CD14-positive monocyte (primary cell): ENCODE measurements at regions not wholly inside any gene's neighbourhood (a gene's known extent, or its start where the extent isn't known, plus 50 kb on each side); places are given as distances from the start of the nearest gene placed in this dataset.

Experiments
- DNase-seq, 3 donors: peaks; one replicate each; pipeline ENCODE4 v3.0.0-alpha.2; 2011 to 2022
- H2AFZ ChIP-seq: 2 replicates; pipeline ENCODE4 v1.6.0; 2012; ENCODE audit warnings: mild to moderate bottlenecking, low read depth, low read length, inconsistent platforms; ENCODE audit not compliant: insufficient read depth, poor library complexity, severe bottlenecking
- H3K27ac ChIP-seq, 2 donors: 1 replicate in 1 of 2; 2 replicates in 1 of 2; pipeline ENCODE4 v1.5.1; 2012 to 2013; ENCODE audit warnings: low read length in 2 of 2, control low read depth in 1 of 2, inconsistent platforms in 1 of 2, low read depth in 1 of 2, mild to moderate bottlenecking in 1 of 2
- H3K27me3 ChIP-seq, 2 donors: one replicate each; pipeline versions ENCODE4 v1.6.0 to v1.6.1; 2011 to 2013; ENCODE audit warnings: low read length in 2 of 2; ENCODE audit not compliant: control insufficient read depth in 2 of 2, insufficient read depth in 2 of 2
- H3K36me3 ChIP-seq, 2 donors: replicated peaks in 1 of 2; 1 replicate in 1 of 2; 2 replicates in 1 of 2; pipeline versions ENCODE4 v1.5.1 to v1.6.1; 2012 to 2013; ENCODE audit warnings: low read length in 2 of 2, control low read depth in 1 of 2, inconsistent platforms in 1 of 2, mild to moderate bottlenecking in 1 of 2; ENCODE audit not compliant: insufficient read depth in 2 of 2, control insufficient read depth in 1 of 2
- H3K4me1 ChIP-seq, 2 donors: 1 replicate in 1 of 2; 2 replicates in 1 of 2; pipeline versions ENCODE4 v1.5.1 to v1.6.1; 2012 to 2013; ENCODE audit warnings: low read length in 2 of 2, control low read depth in 1 of 2, inconsistent platforms in 1 of 2, mild to moderate bottlenecking in 1 of 2, moderate library complexity in 1 of 2; ENCODE audit not compliant: insufficient read depth in 2 of 2, control insufficient read depth in 1 of 2
- H3K4me2 ChIP-seq: replicated peaks from 2 replicates; pipeline ENCODE3; 2012; ENCODE audit warnings: low read length, moderate library complexity, mild to moderate bottlenecking; ENCODE audit not compliant: poor library complexity, severe bottlenecking; ENCODE audit errors: extremely low read depth
- H3K4me3 ChIP-seq, 3 experiments: fragments of 200-600 bp in 1 of 3; sonication (generic) in 1 of 3; replicated peaks in 1 of 3; 1 replicate in 2 of 3; 2 replicates in 1 of 3; pipeline ENCODE4 v1.5.1; 2011 to 2013; ENCODE audit warnings: low read length in 3 of 3, mild to moderate bottlenecking in 3 of 3, control low read depth in 2 of 3, low read depth in 2 of 3, inconsistent platforms in 1 of 3, moderate library complexity in 1 of 3
- H3K79me2 ChIP-seq: 2 replicates; pipeline ENCODE4 v1.6.0; 2012; ENCODE audit warnings: mild to moderate bottlenecking, control low read depth, inconsistent platforms, low read length, moderate library complexity; ENCODE audit not compliant: insufficient read depth
- H3K9ac ChIP-seq: 2 replicates; pipeline ENCODE4 v1.6.0; 2017; ENCODE audit warnings: low read length, mild to moderate bottlenecking; ENCODE audit not compliant: insufficient read depth, poor library complexity, severe bottlenecking
- H3K9me3 ChIP-seq, 2 donors: replicated peaks in 1 of 2; 1 replicate in 1 of 2; 2 replicates in 1 of 2; pipeline versions ENCODE4 v1.5.1 to v1.6.1; 2012 to 2013; ENCODE audit warnings: low read length in 2 of 2, control low read depth in 1 of 2; ENCODE audit not compliant: control insufficient read depth in 1 of 2, insufficient read depth in 1 of 2
- H4K20me1 ChIP-seq: 2 replicates; pipeline ENCODE4 v1.6.0; 2012; ENCODE audit warnings: mild to moderate bottlenecking, low read length, control low read depth, moderate library complexity; ENCODE audit not compliant: insufficient read depth
- H3K27ac Mint-ChIP-seq, 7 donors: one replicate each; pipeline ENCODE4 v1.8.0; 2020; ENCODE audit warnings: mild to moderate bottlenecking in 7 of 7, mixed read lengths in 7 of 7, moderate library complexity in 6 of 7, inconsistent platforms in 2 of 7
- H3K27me3 Mint-ChIP-seq, 3 donors: one replicate each; pipeline ENCODE4 v1.8.0; 2021 to 2022; ENCODE audit warnings: low read depth in 3 of 3, mild to moderate bottlenecking in 3 of 3, mixed read lengths in 3 of 3, moderate library complexity in 3 of 3, inconsistent platforms in 1 of 3
- H3K36me3 Mint-ChIP-seq, 2 donors: one replicate each; pipeline ENCODE4 v1.8.0; 2020; ENCODE audit warnings: mixed read lengths in 2 of 2, inconsistent platforms in 1 of 2, mild to moderate bottlenecking in 1 of 2
- H3K4me1 Mint-ChIP-seq: one replicate; pipeline ENCODE4 v1.8.0; 2020; ENCODE audit warnings: mild to moderate bottlenecking, mixed read lengths
- H3K4me3 Mint-ChIP-seq, 2 donors: one replicate each; pipeline ENCODE4 v1.8.0; 2020; ENCODE audit warnings: mild to moderate bottlenecking in 2 of 2, mixed read lengths in 2 of 2, moderate library complexity in 1 of 2
- H3K9me3 Mint-ChIP-seq, 7 donors: one replicate each; pipeline ENCODE4 v1.8.0; 2020 to 2022; ENCODE audit warnings: mixed read lengths in 7 of 7, mild to moderate bottlenecking in 6 of 7, moderate library complexity in 6 of 7, inconsistent platforms in 2 of 7
- WGBS: methylation state at CpG from one replicate; pipeline ENCODE4 v1.1.5; 2013; ENCODE audit warnings: missing lambda C conversion rate; ENCODE audit not compliant: insufficient coverage; 5-methylcytosine and 5-hydroxymethylcytosine counted together
- intact Hi-C, 2 donors: fragments of 100-400 bp; cut with micrococcal nuclease; formaldehyde crosslinking; loops; one replicate each; pipeline versions ENCODE4 v1.15.0 to v1.15.1; 2023
- TF ChIP-seq, protein P1 (sequence below): fragments of 200-600 bp; IDR thresholded peaks from one replicate; pipeline ENCODE4 v1.8.0; 2022; ENCODE audit warnings: antibody characterized with exemption, mild to moderate bottlenecking

DNA sequence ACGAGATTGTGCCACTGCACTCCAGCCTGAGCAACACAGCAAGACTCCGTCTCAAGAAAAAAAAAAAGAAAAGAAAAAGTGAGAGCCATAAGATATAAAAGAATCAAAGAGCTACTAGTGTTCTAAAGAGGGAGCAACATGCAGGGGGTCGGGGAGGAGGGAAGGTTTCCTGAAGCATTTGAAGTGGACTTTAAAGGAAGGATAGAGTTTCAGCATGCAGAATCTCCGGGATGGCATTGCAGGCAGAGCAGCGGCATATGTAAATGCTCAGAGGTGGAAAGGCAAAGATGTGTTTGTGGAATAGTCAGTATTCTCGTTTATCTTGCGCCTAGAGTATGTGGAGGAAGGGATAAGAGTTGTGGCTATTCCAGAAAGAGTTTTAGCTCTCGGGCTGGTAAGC, 447.6 kb upstream of the NFE2L3 start:
- Mint-ChIP-seq H3K9me3 (peaks cover 8 to 25% (median 18%) of the 10 kb centered on the region in 7 donors), H3K4me3 (no peak overlapping the region), H3K4me1 (no peaks in the 10 kb centered on the region), H3K27me3 (peaks cover 2 to 5% (median 3%) of the 10 kb centered on the region in 3 donors), H3K36me3 (no peaks in the 10 kb centered on the region), H3K27ac (no peak overlapping the region)
- intact Hi-C loops: no loop called here
- Histone ChIP-seq H4K20me1 (no peaks in the 10 kb centered on the region), H3K4me1 (no peaks in the 10 kb centered on the region), H3K4me3 (no peak overlapping the region), H2AFZ (no peak overlapping the region), H3K27ac (no peak overlapping the region), H3K4me2 (no peak overlapping the region), H3K9ac (no peak overlapping the region), H3K27me3 (no peaks in the 10 kb centered on the region), H3K36me3 (no peaks in the 10 kb centered on the region), H3K9me3 (peaks cover 5 to 7% of the 10 kb centered on the region in 2 donors), H3K79me2 (no peaks in the 10 kb centered on the region)
- DNase-seq: no peak
- WGBS: 94% methylated on average over 8 of the region's 8 CpGs
- TF ChIP-seq, protein P1, sequence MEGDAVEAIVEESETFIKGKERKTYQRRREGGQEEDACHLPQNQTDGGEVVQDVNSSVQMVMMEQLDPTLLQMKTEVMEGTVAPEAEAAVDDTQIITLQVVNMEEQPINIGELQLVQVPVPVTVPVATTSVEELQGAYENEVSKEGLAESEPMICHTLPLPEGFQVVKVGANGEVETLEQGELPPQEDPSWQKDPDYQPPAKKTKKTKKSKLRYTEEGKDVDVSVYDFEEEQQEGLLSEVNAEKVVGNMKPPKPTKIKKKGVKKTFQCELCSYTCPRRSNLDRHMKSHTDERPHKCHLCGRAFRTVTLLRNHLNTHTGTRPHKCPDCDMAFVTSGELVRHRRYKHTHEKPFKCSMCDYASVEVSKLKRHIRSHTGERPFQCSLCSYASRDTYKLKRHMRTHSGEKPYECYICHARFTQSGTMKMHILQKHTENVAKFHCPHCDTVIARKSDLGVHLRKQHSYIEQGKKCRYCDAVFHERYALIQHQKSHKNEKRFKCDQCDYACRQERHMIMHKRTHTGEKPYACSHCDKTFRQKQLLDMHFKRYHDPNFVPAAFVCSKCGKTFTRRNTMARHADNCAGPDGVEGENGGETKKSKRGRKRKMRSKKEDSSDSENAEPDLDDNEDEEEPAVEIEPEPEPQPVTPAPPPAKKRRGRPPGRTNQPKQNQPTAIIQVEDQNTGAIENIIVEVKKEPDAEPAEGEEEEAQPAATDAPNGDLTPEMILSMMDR: no peak

DNA sequence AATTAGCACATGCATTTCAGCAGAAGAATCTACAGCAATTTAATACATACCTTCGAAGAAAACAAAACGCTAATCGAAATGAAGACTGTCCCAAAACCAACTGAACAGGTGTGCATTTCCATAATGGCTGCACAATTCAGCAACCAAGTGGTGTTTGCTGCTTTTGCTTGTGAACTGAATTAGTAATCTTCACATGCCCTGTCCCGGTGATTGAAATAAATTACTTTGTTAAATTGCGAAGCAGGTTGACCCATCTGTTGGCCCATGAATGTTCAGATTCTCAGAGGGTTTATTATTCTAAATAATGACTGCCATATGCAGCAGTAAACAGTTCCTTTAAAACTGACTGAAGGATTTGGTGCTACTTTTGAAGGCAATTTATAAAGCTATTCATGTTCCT, 445.2 kb upstream of the NFE2L3 start:
- 94% methylated on average over 5 of the region's 5 CpGs for WGBS
- intact Hi-C loops: no loop called here
- Histone ChIP-seq H3K79me2 (no peaks in the 10 kb centered on the region), H3K36me3 (no peaks in the 10 kb centered on the region), H2AFZ (no peak overlapping the region), H3K4me3 (no peak overlapping the region), H3K4me1 (no peaks in the 10 kb centered on the region), H3K27ac (no peak overlapping the region), H3K9ac (no peak overlapping the region), H3K27me3 (no peaks in the 10 kb centered on the region), H3K4me2 (no peak overlapping the region), H4K20me1 (no peaks in the 10 kb centered on the region), H3K9me3 (peaks cover 0 to 7% of the 10 kb centered on the region in 2 donors)
- H3K4me3 Mint-ChIP-seq: no peak overlapping the region
- H3K9me3 Mint-ChIP-seq: peaks cover 0 to 17% (median 10%) of the 10 kb centered on the region in 7 donors
- TF ChIP-seq, protein P1: no peak
- H3K27me3 Mint-ChIP-seq: peaks cover 2 to 5% (median 3%) of the 10 kb centered on the region in 3 donors
- no peak overlapping the region for H3K27ac Mint-ChIP-seq
- DNase-seq: no peak
- no peaks in the 10 kb centered on the region for H3K36me3 Mint-ChIP-seq
- H3K4me1 Mint-ChIP-seq: no peaks in the 10 kb centered on the region
